Stomach (tissue), 8 donors: ENCODE measurements at regions not wholly inside any gene's neighbourhood (a gene's known extent, or its start where the extent isn't known, plus 50 kb on each side); places are given as distances from the start of the nearest gene placed in this dataset.
"Not testable (repeated sequence)": the region's sequence is repeated elsewhere in the genome, so short reads cannot be mapped to it uniquely, and the experiment has no call there.

ENCODE experiments used
- DNase-seq, 2 donors: peaks; one replicate each; pipeline versions ENCODE4 v3.0.0 to v3.0.0-alpha.2; 2013 to 2019
- H3K27ac ChIP-seq, 5 donors: fragments of 200-600 bp in 4 of 5; sonication (generic) in 4 of 5; one replicate each; pipeline ENCODE4 v1.5.1; 2013 to 2019; ENCODE audit warnings: mild to moderate bottlenecking in 1 of 5, moderate library complexity in 1 of 5
- H3K27me3 ChIP-seq, 3 donors: fragments of 200-600 bp; sonication (generic); one replicate each; pipeline ENCODE4 v1.5.1; 2017 to 2019; ENCODE audit warnings: mixed run types in 1 of 3
- H3K36me3 ChIP-seq, 4 donors: fragments of 200-600 bp; sonication (generic); 1 replicate in 3 of 4; 2 replicates in 1 of 4; pipeline ENCODE4 v1.5.1; 2016 to 2019
- H3K4me1 ChIP-seq, 4 donors: fragments of 200-600 bp; sonication (generic); one replicate each; pipeline ENCODE4 v1.5.1; 2016 to 2019
- H3K4me3 ChIP-seq, 4 donors: fragments of 200-600 bp; sonication (generic) in 3 of 4; one replicate each; pipeline ENCODE4 v1.5.1; 2016 to 2019; ENCODE audit warnings: mild to moderate bottlenecking in 1 of 4
- H3K9me3 ChIP-seq, 4 donors: fragments of 200-600 bp; sonication (generic); one replicate each; pipeline ENCODE4 v1.5.1; 2016 to 2019
- CTCF ChIP-seq, 7 experiments: fragments of 450-650 bp in 4 of 7; fragments of 200-600 bp in 3 of 7; sonication (generic) in 3 of 7; IDR thresholded peaks; one replicate each; pipeline ENCODE4 v1.5.1; 2016 to 2019; ENCODE audit warnings: antibody characterized with exemption in 7 of 7, control low read depth in 2 of 7, mild to moderate bottlenecking in 1 of 7
- EP300 ChIP-seq: sonication (generic); formaldehyde crosslinking; IDR thresholded peaks from one replicate; pipeline ENCODE4 v1.6.1; 2017; ENCODE audit warnings: antibody characterized with exemption
- POLR2A ChIP-seq, 4 donors: fragments of 450-650 bp; IDR thresholded peaks; one replicate each; pipeline ENCODE4 v1.6.1; 2016; ENCODE audit warnings: antibody characterized with exemption in 4 of 4, control low read depth in 2 of 4, mild to moderate bottlenecking in 1 of 4, moderate library complexity in 1 of 4
- POLR2AphosphoS5 ChIP-seq, 3 donors: sonication (generic); formaldehyde crosslinking; IDR thresholded peaks; one replicate each; pipeline ENCODE4 v1.6.1; 2016; ENCODE audit warnings: antibody characterized with exemption in 3 of 3
- WGBS, 5 donors: extraction: QIAGEN DNeasy Blood & Tissue Kit in 3 of 5; methylation state at CpG; one replicate each; pipeline versions ENCODE4 v1.1.5 to v1.1.7; 2013 to 2018; 5-methylcytosine and 5-hydroxymethylcytosine counted together
- intact Hi-C: fragments of 100-400 bp; cut with DNase I; formaldehyde crosslinking; loops from one replicate; pipeline ENCODE4 v1.15.1; 2023; ENCODE audit warnings: low total_unique reads
- donor health status: healthy with polysubstance abuse.
- donor health status: Bipolar disorder and iron deficiency.
- donor health status: healthy.

GRCh38 chr10:78215645-78216044 lies 182.0 kb downstream of the RPS24 start:
- TF ChIP-seq POLR2A (IDR thresholded peaks at IDR 0.05): no peak
- no peak for TF ChIP-seq CTCF (IDR thresholded peaks at IDR 0.05)
- peak in 1 of 3 donors; percentile 83 for TF ChIP-seq POLR2AphosphoS5 (IDR thresholded peaks at IDR 0.05)
- TF ChIP-seq EP300: no peak
- H3K27me3 ChIP-seq: peaks cover 0 to 15% (median 3%) of the 10 kb centered on the region in 3 donors
- H3K36me3 ChIP-seq: no peaks in the 10 kb centered on the region
- no peak overlapping the region for H3K4me3 ChIP-seq
- intact Hi-C loops: no loop called here
- no peaks in the 10 kb centered on the region for H3K9me3 ChIP-seq
- WGBS, 5 donors: 36 to 59% (median 56%) methylated on average over 2 to 12 of the region's 12 CpGs
- peak overlapping the region in 4 of 5 donors; percentile 38 to 77 (median 44) for H3K27ac ChIP-seq
- peak in 1 of 2 donors; percentile 93 for DNase-seq
- peaks cover 10 to 49% (median 30%) of the 10 kb centered on the region in 4 donors for H3K4me1 ChIP-seq

GRCh38 chr10:78217336-78217735 lies 183.7 kb downstream of the RPS24 start:
- 45 to 69% (median 50%) methylated on average over 6 of the region's 6 CpGs for WGBS, 5 donors

GRCh38 chr10:78218798-78219490 lies 185.3 kb downstream of the RPS24 start:
- 33 to 60% (median 45%) methylated on average over 15 of the region's 15 CpGs for WGBS, 5 donors
- intact Hi-C loops: no loop called here
- Histone ChIP-seq H3K4me1 (peaks cover 10 to 35% (median 23%) of the 10 kb centered on the region in 4 donors), H3K4me3 (no peak overlapping the region), H3K27me3 (peaks cover 0 to 19% (median 3%) of the 10 kb centered on the region in 3 donors), H3K36me3 (no peaks in the 10 kb centered on the region), H3K27ac (no peak overlapping the region), H3K9me3 (no peaks in the 10 kb centered on the region)
- DNase-seq: peak in 1 of 2 donors; percentile 46
- no peak for TF ChIP-seq CTCF (IDR thresholded peaks at IDR 0.05)
- no peak for TF ChIP-seq POLR2AphosphoS5 (IDR thresholded peaks at IDR 0.05)
- TF ChIP-seq EP300: no peak
- no peak for TF ChIP-seq POLR2A (IDR thresholded peaks at IDR 0.05)

More at GRCh38 chr10:78217336-78217735, 183.7 kb downstream of the RPS24 start:
- H3K4me3 ChIP-seq: no peak overlapping the region
- no peaks in the 10 kb centered on the region for H3K36me3 ChIP-seq
- peaks cover 10 to 42% (median 25%) of the 10 kb centered on the region in 4 donors for H3K4me1 ChIP-seq
- TF ChIP-seq POLR2A (IDR thresholded peaks at IDR 0.05) (no peak), EP300 (no peak)
- H3K9me3 ChIP-seq: no peaks in the 10 kb centered on the region
- H3K27me3 ChIP-seq: peaks cover 0 to 19% (median 3%) of the 10 kb centered on the region in 3 donors
- intact Hi-C loops: no loop called here
- DNase-seq: no peak
- no peak overlapping the region for H3K27ac ChIP-seq

GRCh38 chr10:78219568-78219967 lies 185.9 kb downstream of the RPS24 start:
- H3K27me3 ChIP-seq: peaks cover 0 to 19% (median 3%) of the 10 kb centered on the region in 3 donors
- H3K36me3 ChIP-seq, H3K9me3 ChIP-seq, H3K27ac ChIP-seq, intact Hi-C loops, H3K4me3 ChIP-seq, DNase-seq: not testable (repeated sequence)
- H3K4me1 ChIP-seq: peaks cover 10 to 35% (median 23%) of the 10 kb centered on the region in 4 donors
- 70 to 92% (median 88%) methylated on average over 4 of the region's 4 CpGs for WGBS, 5 donors

GRCh38 chr10:78220781-78221180 lies 187.1 kb downstream of the RPS24 start:
- 90 to 97% (median 94%) methylated on average over 2 of the region's 2 CpGs for WGBS, 5 donors
- peaks cover 0 to 15% (median 3%) of the 10 kb centered on the region in 3 donors for H3K27me3 ChIP-seq
- no peaks in the 10 kb centered on the region for H3K9me3 ChIP-seq
- H3K4me3 ChIP-seq: no peak overlapping the region
- no peak for DNase-seq
- no peaks in the 10 kb centered on the region for H3K36me3 ChIP-seq
- no peak overlapping the region for H3K27ac ChIP-seq
- H3K4me1 ChIP-seq: peaks cover 3 to 26% (median 14%) of the 10 kb centered on the region in 4 donors
- intact Hi-C loops: no loop called here
- TF ChIP-seq CTCF (IDR thresholded peaks at IDR 0.05) (no peak), POLR2A (IDR thresholded peaks at IDR 0.05) (no peak), EP300 (no peak), POLR2AphosphoS5 (IDR thresholded peaks at IDR 0.05) (no peak)
